PC-3 (cell line): ENCODE measurements at regions not wholly inside any gene's neighbourhood (a gene's known extent, or its start where the extent isn't known, plus 50 kb on each side); places are given as distances from the start of the nearest gene placed in this dataset.

Experiments used
- CTCF ChIP-seq: fragments of 300-600 bp; sonication (generic); conservative IDR thresholded peaks from 2 replicates; pipeline ENCODE4 v1.5.1; 2017; ENCODE audit warnings: antibody characterized with exemption, low read depth, mild to moderate bottlenecking, low read length
- EZH2 ChIP-seq: fragments of 300-600 bp; sonication (generic); IDR thresholded peaks from one replicate; pipeline ENCODE4 v1.6.1; 2017; ENCODE audit warnings: antibody characterized with exemption, mild to moderate bottlenecking, low read length; ENCODE audit not compliant: unreplicated experiment

DNA sequence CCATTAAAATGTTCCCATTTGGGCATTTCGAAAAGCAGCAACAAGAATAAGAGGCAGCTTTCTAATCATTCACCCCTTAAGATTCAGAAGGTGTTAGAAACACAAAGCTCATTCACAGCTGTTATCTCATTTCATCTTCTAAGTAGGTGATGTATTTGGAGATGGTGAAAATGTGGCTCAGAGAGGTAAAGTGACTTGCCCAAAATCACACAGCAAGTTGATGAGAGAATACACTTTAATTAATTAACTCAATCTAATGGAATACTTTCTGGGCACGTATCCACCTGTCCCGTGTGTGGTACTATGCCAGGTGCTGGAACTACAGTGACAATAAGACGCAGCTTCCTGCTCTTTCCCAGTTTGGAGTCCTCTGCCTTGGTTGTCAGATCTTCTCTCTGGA lies 147.4 kb upstream of the LRFN2 start:
- TF ChIP-seq CTCF (no peak), EZH2 (no peak)
